Activated T-helper 2 cell treated with anti-CD3 and anti-CD28 coated beads, Interferon-gamma antibody, Interleukin-2, Interleukin-4, amounts not matched to agents 10 μg/mL and 5 μg/mL and 100 μg/mL, durations not matched to agents 14 hours and 24 hours and 36 hours (primary cell): ENCODE measurements at regions not wholly inside any gene's neighbourhood (a gene's known extent, or its start where the extent isn't known, plus 50 kb on each side); places are given as distances from the start of the nearest gene placed in this dataset.
"Not testable (repeated sequence)": the region's sequence is repeated elsewhere in the genome, so short reads cannot be mapped to it uniquely, and the experiment has no call there.

Experiments
- DNase-seq: peaks from one replicate; pipeline ENCODE4 v3.0.0; 2021; ENCODE audit warnings: low spot score
- H3K27ac Mint-ChIP-seq: one replicate; pipeline ENCODE4 v1.8.0; 2021; ENCODE audit warnings: mixed read lengths
- H3K27me3 Mint-ChIP-seq: one replicate; pipeline ENCODE4 v1.8.0; 2021; ENCODE audit warnings: low read depth, mixed read lengths
- H3K36me3 Mint-ChIP-seq: one replicate; pipeline ENCODE4 v1.8.0; 2021; ENCODE audit warnings: low read depth, mixed read lengths
- H3K4me1 Mint-ChIP-seq: one replicate; pipeline ENCODE4 v1.8.0; 2021; ENCODE audit warnings: low read depth, mixed read lengths
- H3K4me3 Mint-ChIP-seq: one replicate; pipeline ENCODE4 v1.8.0; 2021; ENCODE audit warnings: low read depth, mild to moderate bottlenecking, moderate library complexity, mixed read lengths
- H3K9me3 Mint-ChIP-seq: one replicate; pipeline ENCODE4 v1.8.0; 2021; ENCODE audit warnings: mixed read lengths
- intact Hi-C: fragments of 100-400 bp; cut with micrococcal nuclease; formaldehyde crosslinking; loops from one replicate; pipeline ENCODE4 v1.15.1; 2023

DNA sequence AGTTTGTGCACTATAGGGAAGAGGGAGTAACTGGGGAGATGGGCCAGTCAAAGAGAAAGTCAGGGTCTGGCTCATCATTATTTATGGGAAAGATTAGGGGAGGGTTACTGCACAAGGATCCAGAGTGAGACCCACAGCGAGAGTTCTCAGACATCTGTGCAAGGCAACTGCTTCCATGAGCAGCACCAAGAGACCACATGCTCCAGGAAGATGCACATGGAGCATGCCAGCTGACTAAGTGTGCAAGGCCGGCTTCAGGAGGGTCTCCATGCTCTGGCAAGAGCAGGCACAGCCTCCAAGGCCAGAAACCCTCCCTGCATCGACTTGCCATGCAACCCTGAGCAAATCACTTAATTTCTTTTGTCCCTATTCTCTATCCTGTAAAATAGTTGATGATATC is 616.9 kb downstream of the CSNK1G3 start:
- DNase-seq: no peak
- intact Hi-C loops: no loop called here
- Mint-ChIP-seq H3K27ac (no peak overlapping the region), H3K9me3 (no peaks in the 10 kb centered on the region), H3K4me3 (no peak overlapping the region), H3K27me3 (no peaks in the 10 kb centered on the region), H3K36me3 (no peaks in the 10 kb centered on the region), H3K4me1 (no peaks in the 10 kb centered on the region)

DNA sequence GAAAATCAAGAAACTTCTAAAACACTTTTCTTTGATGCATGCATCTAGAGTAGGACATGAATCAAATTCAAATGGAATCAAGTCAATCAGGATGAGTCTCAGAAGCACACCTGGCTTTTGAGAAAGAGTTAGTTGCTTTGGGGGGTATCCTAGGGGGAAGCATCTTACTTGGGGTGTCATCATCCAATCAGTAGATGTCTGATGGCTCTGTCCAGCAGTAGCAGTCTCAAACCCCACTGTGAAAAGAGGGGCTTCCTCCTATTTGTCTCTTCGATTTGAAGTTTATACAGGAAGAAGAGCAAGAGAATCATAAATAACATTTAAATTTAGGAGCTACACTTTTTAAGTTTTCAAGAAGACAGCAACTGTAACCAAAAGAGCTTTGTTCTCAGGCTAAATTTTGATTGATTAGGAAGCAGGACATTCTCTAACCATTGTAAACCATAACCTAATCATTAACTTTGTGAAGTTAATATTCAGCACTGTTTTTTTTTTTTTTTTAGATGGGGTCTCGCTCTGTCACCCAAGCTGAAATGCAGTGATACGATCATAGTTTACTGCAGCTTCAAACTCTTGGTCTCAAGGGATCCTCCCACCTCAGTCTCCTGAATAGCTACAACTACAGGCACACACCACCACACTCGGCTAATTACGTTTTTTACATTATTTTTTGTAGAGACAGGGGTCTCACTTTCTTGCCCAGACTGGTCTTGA is 614.7 kb downstream of the CSNK1G3 start:
- intact Hi-C loops: no loop called here
- no peak overlapping the region for H3K4me3 Mint-ChIP-seq
- H3K36me3 Mint-ChIP-seq: no peaks in the 10 kb centered on the region
- no peaks in the 10 kb centered on the region for H3K4me1 Mint-ChIP-seq
- H3K9me3 Mint-ChIP-seq: no peaks in the 10 kb centered on the region
- no peak for DNase-seq
- no peaks in the 10 kb centered on the region for H3K27me3 Mint-ChIP-seq
- H3K27ac Mint-ChIP-seq: no peak overlapping the region

DNA sequence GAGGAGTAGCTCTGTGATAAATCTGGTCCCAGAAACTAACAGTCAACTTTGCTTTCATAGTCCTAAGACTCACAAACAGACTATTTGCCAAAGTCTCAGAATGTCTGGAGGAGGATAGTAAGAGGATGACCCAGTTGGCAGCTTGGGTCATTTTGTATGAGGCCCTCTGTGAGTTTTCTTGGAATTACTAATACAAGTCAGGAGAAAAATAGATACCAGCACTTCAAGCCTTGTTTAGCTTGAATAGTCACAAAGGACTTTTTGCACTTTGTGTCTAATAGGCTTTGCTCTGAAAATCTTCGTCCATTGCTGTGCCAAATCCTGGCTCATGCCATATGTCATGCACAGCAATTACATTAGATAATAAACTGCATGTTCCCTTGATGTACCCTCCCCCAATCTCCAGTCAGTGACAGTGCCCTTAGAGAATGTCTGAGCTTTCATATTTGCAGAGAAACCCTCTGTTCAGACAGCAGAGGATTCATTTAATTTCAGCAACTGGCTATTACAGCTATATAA is 612.8 kb downstream of the CSNK1G3 start:
- intact Hi-C loops: no loop called here
- H3K27me3 Mint-ChIP-seq: no peaks in the 10 kb centered on the region
- DNase-seq: no peak
- H3K4me3 Mint-ChIP-seq: no peak overlapping the region
- no peaks in the 10 kb centered on the region for H3K9me3 Mint-ChIP-seq
- H3K4me1 Mint-ChIP-seq: no peaks in the 10 kb centered on the region
- no peak overlapping the region for H3K27ac Mint-ChIP-seq
- no peaks in the 10 kb centered on the region for H3K36me3 Mint-ChIP-seq

DNA sequence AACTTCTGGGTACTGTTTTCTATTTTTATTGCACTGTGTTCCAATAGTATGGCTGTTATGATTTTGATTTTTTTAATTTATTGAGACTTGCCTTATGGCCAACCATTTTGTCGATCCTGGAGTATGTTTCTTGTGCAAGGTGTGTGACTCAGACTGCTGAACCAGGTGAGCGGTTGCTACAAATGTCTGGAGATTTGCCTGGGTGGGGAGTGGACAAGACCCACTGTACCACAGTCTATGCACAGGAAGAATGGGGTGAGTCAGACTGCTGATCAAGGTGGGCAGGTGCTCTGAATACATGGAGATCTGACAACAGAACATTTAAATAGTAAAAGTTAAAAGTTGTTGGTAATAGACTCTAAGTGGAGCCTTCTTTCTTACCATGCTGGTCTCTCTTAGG is 609.2 kb downstream of the CSNK1G3 start:
- Mint-ChIP-seq H3K9me3 (no peaks in the 10 kb centered on the region), H3K4me1 (no peaks in the 10 kb centered on the region), H3K36me3 (no peaks in the 10 kb centered on the region), H3K27me3 (no peaks in the 10 kb centered on the region), H3K27ac (no peak overlapping the region), H3K4me3 (no peak overlapping the region)
- intact Hi-C loops: no loop called here
- DNase-seq: no peak

DNA sequence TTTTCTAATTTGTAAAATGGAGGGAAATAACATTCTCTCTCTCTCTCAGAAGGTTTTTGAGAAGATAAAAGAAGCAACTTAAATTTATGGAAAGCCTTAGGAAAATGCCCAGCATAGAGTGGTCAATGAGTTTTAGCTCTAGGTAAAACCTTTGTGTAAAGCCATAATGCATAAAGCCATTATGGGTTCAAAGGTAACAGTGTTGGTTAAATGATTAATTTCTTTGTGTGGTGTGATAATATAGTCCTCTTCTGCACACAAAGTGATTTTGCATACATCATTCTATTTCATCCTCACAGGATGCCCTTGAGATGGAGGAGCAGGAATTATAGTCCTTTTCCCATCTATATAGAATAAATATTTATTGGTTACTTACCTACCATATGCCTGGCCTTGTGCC is 602.9 kb downstream of the CSNK1G3 start:
- Mint-ChIP-seq H3K4me3 (no peak overlapping the region), H3K36me3 (no peaks in the 10 kb centered on the region), H3K27ac (no peak overlapping the region), H3K4me1 (no peaks in the 10 kb centered on the region), H3K9me3 (no peaks in the 10 kb centered on the region), H3K27me3 (no peaks in the 10 kb centered on the region)
- DNase-seq: no peak
- intact Hi-C loops: no loop called here

- H3K36me3 Mint-ChIP-seq: no peaks in the 10 kb centered on the region
- intact Hi-C loops: no loop called here
- no peaks in the 10 kb centered on the region for H3K27me3 Mint-ChIP-seq
These were observed 599.9 kb downstream of the CSNK1G3 start for GRCh38 chr5:124111886-124112285.

DNA sequence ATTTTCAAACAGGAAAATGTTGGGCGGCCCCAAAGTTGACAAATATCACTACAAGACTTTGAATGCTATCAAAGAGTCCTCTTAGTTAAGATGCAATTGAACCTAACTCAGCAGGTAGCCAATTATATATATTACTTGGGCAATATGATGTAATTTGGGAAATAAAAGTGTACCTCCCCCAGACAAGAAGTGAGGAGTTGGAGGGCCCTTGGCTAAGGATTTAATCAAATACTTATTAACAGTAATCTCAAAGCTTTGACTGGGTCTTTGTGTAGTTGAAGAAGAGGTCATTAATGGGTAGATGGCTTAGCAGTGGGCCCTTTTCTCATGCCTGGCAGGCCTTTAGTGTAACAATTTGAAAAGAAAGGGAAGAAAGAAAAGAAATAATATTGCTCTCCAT is 599.0 kb downstream of the CSNK1G3 start:
- Mint-ChIP-seq H3K27me3 (no peaks in the 10 kb centered on the region), H3K4me3 (no peak overlapping the region), H3K36me3 (no peaks in the 10 kb centered on the region), H3K9me3 (no peaks in the 10 kb centered on the region), H3K27ac (no peak overlapping the region), H3K4me1 (no peaks in the 10 kb centered on the region)
- DNase-seq: no peak
- intact Hi-C loops: no loop called here

More at GRCh38 chr5:124111886-124112285, 599.9 kb downstream of the CSNK1G3 start:
- Mint-ChIP-seq H3K4me1 (no peaks in the 10 kb centered on the region), H3K4me3 (no peak overlapping the region), H3K9me3 (no peaks in the 10 kb centered on the region), H3K27ac (no peak overlapping the region)
- no peak for DNase-seq

- Mint-ChIP-seq H3K9me3 (no peaks in the 10 kb centered on the region), H3K27me3 (no peaks in the 10 kb centered on the region), H3K4me3 (no peak overlapping the region), H3K27ac (no peak overlapping the region), H3K36me3 (no peaks in the 10 kb centered on the region), H3K4me1 (no peaks in the 10 kb centered on the region)
- intact Hi-C loops: no loop called here
- DNase-seq: no peak
These were observed 593.3 kb downstream of the CSNK1G3 start for GRCh38 chr5:124105326-124105725.

DNA sequence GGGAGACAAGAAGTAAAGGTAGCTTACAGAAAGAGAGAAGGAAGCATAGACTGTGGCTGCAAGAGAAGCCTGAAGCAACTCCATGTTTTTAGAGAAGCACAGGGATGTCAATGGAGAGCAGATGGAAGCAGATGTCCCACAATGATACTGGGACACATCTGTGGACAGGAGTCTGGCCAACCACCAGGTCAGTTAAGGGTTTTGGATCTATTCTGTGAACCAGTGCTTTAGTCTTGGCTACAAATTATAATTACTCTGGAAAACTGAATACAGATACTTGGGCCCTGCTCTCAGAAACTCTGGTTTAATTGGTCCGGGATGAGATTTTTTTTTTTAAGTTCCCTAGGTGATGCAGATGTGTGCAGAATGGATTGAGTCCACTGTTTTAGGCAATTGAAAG is 592.8 kb downstream of the CSNK1G3 start:
- H3K9me3 Mint-ChIP-seq: no peaks in the 10 kb centered on the region
- intact Hi-C loops: no loop called here
- no peak for DNase-seq
- no peaks in the 10 kb centered on the region for H3K27me3 Mint-ChIP-seq
- no peak overlapping the region for H3K4me3 Mint-ChIP-seq
- H3K36me3 Mint-ChIP-seq: no peaks in the 10 kb centered on the region
- no peak overlapping the region for H3K27ac Mint-ChIP-seq
- H3K4me1 Mint-ChIP-seq: no peaks in the 10 kb centered on the region

DNA sequence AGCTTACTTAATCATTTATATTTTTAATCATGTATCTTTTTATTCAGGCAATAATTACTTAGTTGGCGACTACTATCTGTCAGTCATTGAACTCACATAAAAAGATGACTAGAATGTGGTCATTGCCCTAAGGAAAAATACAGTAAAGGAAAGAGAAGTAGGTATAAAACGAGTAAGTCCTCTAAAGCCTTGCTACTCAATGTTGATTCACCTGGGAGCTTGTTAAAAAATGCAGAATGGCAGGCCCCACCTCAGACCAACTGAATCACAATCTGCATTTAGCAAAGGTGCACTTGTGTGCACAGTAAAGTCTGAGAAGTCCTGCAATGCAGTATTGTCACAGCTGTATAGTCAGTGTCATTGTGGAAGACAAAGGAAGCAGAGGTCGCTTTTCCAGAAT is 592.4 kb downstream of the CSNK1G3 start:
- H3K27ac Mint-ChIP-seq: no peak overlapping the region
- no peaks in the 10 kb centered on the region for H3K27me3 Mint-ChIP-seq
- intact Hi-C loops: no loop called here
- no peaks in the 10 kb centered on the region for H3K9me3 Mint-ChIP-seq
- H3K4me3 Mint-ChIP-seq: no peak overlapping the region
- no peaks in the 10 kb centered on the region for H3K36me3 Mint-ChIP-seq
- H3K4me1 Mint-ChIP-seq: no peaks in the 10 kb centered on the region
- no peak for DNase-seq

GRCh38 chr5:124103671-124104070 is 591.7 kb downstream of the CSNK1G3 start:
- H3K4me1 Mint-ChIP-seq: no peaks in the 10 kb centered on the region
- H3K27ac Mint-ChIP-seq: no peak overlapping the region
- intact Hi-C loops: no loop called here
- no peak overlapping the region for H3K4me3 Mint-ChIP-seq
- H3K27me3 Mint-ChIP-seq: no peaks in the 10 kb centered on the region
- H3K36me3 Mint-ChIP-seq: no peaks in the 10 kb centered on the region
- H3K9me3 Mint-ChIP-seq: no peaks in the 10 kb centered on the region
- DNase-seq: no peak

GRCh38 chr5:124103056-124103455 is 591.1 kb downstream of the CSNK1G3 start:
- DNase-seq, intact Hi-C loops, H3K4me3 Mint-ChIP-seq, H3K4me1 Mint-ChIP-seq, H3K36me3 Mint-ChIP-seq, H3K27ac Mint-ChIP-seq, H3K27me3 Mint-ChIP-seq, H3K9me3 Mint-ChIP-seq: not testable (repeated sequence)

DNA sequence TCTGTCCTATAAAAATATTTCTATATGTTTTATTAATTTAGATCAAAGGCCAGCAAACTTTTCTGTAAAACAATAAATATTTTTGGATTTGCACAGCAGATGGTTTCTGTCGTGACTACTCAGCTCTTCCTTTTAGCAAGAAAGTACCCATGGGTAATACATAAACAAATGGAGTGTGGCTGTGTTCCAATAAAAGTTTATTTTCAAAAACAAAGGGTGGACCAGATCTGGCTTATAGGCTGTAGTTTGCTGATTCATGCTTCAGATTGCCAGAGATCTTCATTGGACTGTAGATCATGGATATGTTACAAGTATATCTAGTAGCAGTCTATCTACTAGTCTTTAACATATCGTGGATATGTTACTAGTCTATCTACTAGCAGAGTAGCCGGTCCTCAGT is 590.5 kb downstream of the CSNK1G3 start:
- H3K4me3 Mint-ChIP-seq: no peak overlapping the region
- H3K27me3 Mint-ChIP-seq: no peaks in the 10 kb centered on the region
- H3K27ac Mint-ChIP-seq: no peak overlapping the region
- no peaks in the 10 kb centered on the region for H3K9me3 Mint-ChIP-seq
- DNase-seq: no peak
- no peaks in the 10 kb centered on the region for H3K4me1 Mint-ChIP-seq
- H3K36me3 Mint-ChIP-seq: no peaks in the 10 kb centered on the region
- intact Hi-C loops: no loop called here

- no peaks in the 10 kb centered on the region for H3K4me1 Mint-ChIP-seq
- no peaks in the 10 kb centered on the region for H3K9me3 Mint-ChIP-seq
- DNase-seq: no peak
- H3K4me3 Mint-ChIP-seq: no peak overlapping the region
- H3K27me3 Mint-ChIP-seq: no peaks in the 10 kb centered on the region
- intact Hi-C loops: no loop called here
- H3K36me3 Mint-ChIP-seq: no peaks in the 10 kb centered on the region
- no peak overlapping the region for H3K27ac Mint-ChIP-seq
These were observed 581.7 kb downstream of the CSNK1G3 start for GRCh38 chr5:124093658-124094057.
